HCT116 (cell line): ENCODE measurements at regions not wholly inside any gene's neighbourhood (a gene's known extent, or its start where the extent isn't known, plus 50 kb on each side); places are given as distances from the start of the nearest gene placed in this dataset.

Source experiments
- ATAC-seq: fragments of 200-7000 bp; cut with Tn5 transposase; 2 replicates; pipeline ENCODE4 v1.9.1; 2020; ENCODE audit warnings: mild to moderate bottlenecking, moderate library complexity
- BruUV-seq: library from RNA; stranded (reverse); fragments of 400-500 nt; replicated peaks from 2 replicates; lab custom pipeline; 2021; lab: Mats Ljungman, UMichigan
- CTCF ChIA-PET: fragments of 300-600 bp; sonication (Branson Sonifier 250); formaldehyde crosslinking; loops from one replicate; lab custom pipeline; 2021; ENCODE audit warnings: antibody characterized with exemption; lab: Charles Lee
- POLR2A ChIA-PET: fragments of 300-600, 350-600 bp; sonication (Branson Sonifier 250); formaldehyde crosslinking; loops from one replicate; lab custom pipeline; 2021; ENCODE audit warnings: antibody characterized with exemption; lab: Charles Lee
- RAD21 ChIA-PET, 2 experiments: fragments of 300-600 bp; sonication (Branson Sonifier 250); formaldehyde crosslinking; loops; one replicate each; lab custom pipeline; 2023; ENCODE audit warnings: low total read pairs in 2 of 2; ENCODE audit not compliant: uncharacterized antibody in 2 of 2, unreplicated experiment in 2 of 2, low non-redundant PET in 1 of 2; lab: Charles Lee
- DNase-seq: peaks from one replicate; pipeline ENCODE4 v3.0.0-alpha.2; 2010; ENCODE audit warnings: low read depth, low spot score
- H2AFZ ChIP-seq: fragments of 200-600 bp; shearing (Covaris generic), sonication (generic); 2 replicates; pipeline ENCODE4 v1.6.1; 2017; ENCODE audit warnings: low read depth, mixed run types, mixed read lengths, antibody characterized with exemption, low read length; ENCODE audit not compliant: poor library complexity, severe bottlenecking
- H3K27ac ChIP-seq: 2 replicates; pipeline ENCODE4 v1.5.1; 2012; ENCODE audit warnings: low read depth, low read length
- H3K27me3 ChIP-seq: fragments of 200-600 bp; sonication (generic); 2 replicates; pipeline ENCODE4 v1.6.1; 2016; ENCODE audit warnings: mixed run types, low read length, mixed read lengths; ENCODE audit not compliant: insufficient read depth
- H3K36me3 ChIP-seq, 2 experiments: fragments of 200-500 bp in 1 of 2; fragments of 200-600 bp in 1 of 2; sonication (Bioruptor generic) in 1 of 2; sonication (generic) in 1 of 2; 2 replicates each; pipeline versions ENCODE4 v1.5.1 to v1.6.1; 2014 to 2016; ENCODE audit warnings: low read length in 2 of 2, inconsistent platforms in 1 of 2, mixed read lengths in 1 of 2, mixed run types in 1 of 2; ENCODE audit not compliant: insufficient read depth in 2 of 2, control insufficient read depth in 1 of 2
- H3K4me1 ChIP-seq, 2 experiments: fragments of 200-600 bp in 1 of 2; sonication (generic) in 1 of 2; 2 replicates each; pipeline versions ENCODE4 v1.5.1 to v1.6.1; 2012 to 2017; ENCODE audit warnings: low read length in 2 of 2, inconsistent platforms in 1 of 2, mild to moderate bottlenecking in 1 of 2, mixed read lengths in 1 of 2, mixed run types in 1 of 2, moderate library complexity in 1 of 2; ENCODE audit not compliant: insufficient read depth in 2 of 2, control insufficient read depth in 1 of 2
- H3K4me2 ChIP-seq: fragments of 200-600 bp; sonication (generic); 2 replicates; pipeline ENCODE4 v1.6.1; 2017; ENCODE audit warnings: mixed run types, low read length, mixed read lengths
- H3K4me3 ChIP-seq, 2 experiments: fragments of 200-600 bp in 1 of 2; sonication (generic) in 1 of 2; replicated peaks in 1 of 2; 2 replicates each; pipeline ENCODE4 v1.5.1; 2011 to 2016; ENCODE audit warnings: low read length in 2 of 2, control low read depth in 1 of 2, low read depth in 1 of 2, mild to moderate bottlenecking in 1 of 2, mixed read lengths in 1 of 2, mixed run types in 1 of 2
- H3K79me2 ChIP-seq: fragments of 200-600 bp; sonication (generic); 2 replicates; pipeline ENCODE4 v1.6.1; 2017; ENCODE audit warnings: mild to moderate bottlenecking, mixed run types, low read length, moderate library complexity, mixed read lengths; ENCODE audit not compliant: insufficient read depth
- H3K9ac ChIP-seq: fragments of 200-600 bp; sonication (generic); 2 replicates; pipeline ENCODE4 v1.6.1; 2016; ENCODE audit warnings: low read length, mixed read lengths
- H3K9me2 ChIP-seq: fragments of 200-600 bp; sonication (generic), shearing (Covaris generic); 2 replicates; pipeline ENCODE4 v1.6.1; 2017; ENCODE audit warnings: mixed run types, mild to moderate bottlenecking, moderate library complexity; ENCODE audit not compliant: insufficient read depth
- H3K9me3 ChIP-seq, 2 experiments: fragments of 200-500 bp in 1 of 2; fragments of 200-600 bp in 1 of 2; sonication (Bioruptor generic) in 1 of 2; sonication (generic) in 1 of 2; 2 replicates each; pipeline ENCODE4 v1.6.1; 2014 to 2017; ENCODE audit warnings: low read length in 2 of 2, mixed read lengths in 2 of 2, inconsistent platforms in 1 of 2, low read depth in 1 of 2, mild to moderate bottlenecking in 1 of 2, mixed run types in 1 of 2, moderate library complexity in 1 of 2; ENCODE audit not compliant: control insufficient read depth in 1 of 2, insufficient read depth in 1 of 2
- H4K20me1 ChIP-seq: fragments of 200-600 bp; sonication (generic), shearing (Covaris generic); 2 replicates; pipeline ENCODE4 v1.6.1; 2017; ENCODE audit warnings: mixed run types, mild to moderate bottlenecking, moderate library complexity; ENCODE audit not compliant: insufficient read depth
- CBX3 ChIP-seq: IDR thresholded peaks from 2 replicates; pipeline ENCODE4 v1.6.1; 2012; ENCODE audit warnings: low read depth
- ELF1 ChIP-seq: IDR thresholded peaks from 2 replicates; pipeline ENCODE4 v1.6.1; 2012; ENCODE audit warnings: low read depth, borderline replicate concordance
- FOSL1 ChIP-seq: IDR thresholded peaks from 2 replicates; pipeline ENCODE4 v1.6.1; 2012; ENCODE audit warnings: low read depth
- POLR2AphosphoS5 ChIP-seq: IDR thresholded peaks from 2 replicates; pipeline ENCODE4 v1.6.1; 2011; ENCODE audit warnings: mild to moderate bottlenecking, low read depth, low read length, moderate library complexity
- SIN3A ChIP-seq: IDR thresholded peaks from 2 replicates; pipeline ENCODE4 v1.6.1; 2012; ENCODE audit warnings: low read depth
- SRF ChIP-seq: IDR thresholded peaks from 2 replicates; pipeline ENCODE4 v1.6.1; 2012; ENCODE audit warnings: low read depth
- TCF7L2 ChIP-seq: IDR thresholded peaks from 2 replicates; pipeline ENCODE4 v1.7.0; 2011; ENCODE audit warnings: borderline replicate concordance, inconsistent platforms; ENCODE audit not compliant: insufficient read depth, insufficient read length; ENCODE audit errors: extremely low read depth
- intact Hi-C: fragments of 100-400 bp; cut with micrococcal nuclease; formaldehyde crosslinking; loops from 2 replicates; pipeline ENCODE4 v1.10.0; 2022
- TF ChIP-seq, protein P1 (sequence below): IDR thresholded peaks from 2 replicates; pipeline ENCODE4 v1.6.1; 2012
- TF ChIP-seq, protein P2 (sequence below), 3 experiments: fragments of 200-600 bp in 1 of 3; sonication (generic) in 1 of 3; IDR thresholded peaks in 2 of 3; conservative IDR thresholded peaks in 1 of 3; 2 replicates each; pipeline ENCODE4 v1.5.1; 2012 to 2017; ENCODE audit warnings: low read depth in 2 of 3, low read length in 2 of 3, antibody characterized with exemption in 1 of 3, borderline replicate concordance in 1 of 3, control low read depth in 1 of 3, mild to moderate bottlenecking in 1 of 3, mixed read lengths in 1 of 3, mixed run types in 1 of 3, moderate library complexity in 1 of 3; ENCODE audit not compliant: insufficient read depth in 1 of 3

DNA sequence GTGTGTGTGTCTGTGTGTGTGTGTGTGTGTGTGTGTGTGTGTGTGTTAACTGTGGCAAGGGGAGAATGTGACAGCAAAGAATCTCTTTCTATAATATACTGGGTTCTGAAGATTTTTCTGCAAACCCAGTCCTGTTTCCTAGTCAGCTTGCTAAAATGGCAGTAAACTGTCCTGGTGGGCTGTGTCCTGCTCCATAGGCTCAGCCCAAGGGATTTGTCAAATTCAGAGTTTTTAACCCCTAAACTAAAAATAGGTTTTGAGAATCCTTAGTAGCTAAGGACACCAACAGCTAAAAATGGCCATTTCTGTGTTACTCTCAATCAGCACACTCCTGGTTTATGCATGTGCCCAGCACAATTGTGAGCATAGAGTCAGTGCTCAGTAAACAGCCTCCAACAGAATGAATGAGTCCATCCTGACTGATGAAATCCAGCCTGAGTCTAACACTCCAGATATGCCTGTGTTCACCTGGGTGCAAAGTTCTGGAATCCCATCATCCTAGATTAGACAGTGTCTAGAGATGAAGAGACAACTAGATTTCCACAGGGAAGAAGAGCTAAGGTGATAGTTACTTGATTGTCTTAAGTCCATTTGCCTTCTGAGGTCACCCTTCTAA is 192.6 kb downstream of the TTC6 start:
- no peaks in the 10 kb centered on the region for H3K4me1 ChIP-seq
- ATAC-seq (no peak), DNase-seq (no peak)
- no TSS peak for BruUV-seq
- H4K20me1 ChIP-seq = no peaks in the 10 kb centered on the region
- no peak overlapping the region for H3K9ac ChIP-seq
- no peak overlapping the region for H2AFZ ChIP-seq
- H3K9me2 ChIP-seq = no peaks in the 10 kb centered on the region
- H3K27me3 ChIP-seq = 0 out of 2 replicates have a peak, but pooled peaks cover 4% of the 10 kb centered on the region
- H3K36me3 ChIP-seq = no peaks in the 10 kb centered on the region
- TF ChIP-seq CBX3 (no peak), ELF1 (no peak), SRF (no peak), FOSL1 (no peak), TCF7L2 (no peak), SIN3A (no peak), POLR2AphosphoS5 (no peak)
- TF ChIP-seq, protein P1, sequence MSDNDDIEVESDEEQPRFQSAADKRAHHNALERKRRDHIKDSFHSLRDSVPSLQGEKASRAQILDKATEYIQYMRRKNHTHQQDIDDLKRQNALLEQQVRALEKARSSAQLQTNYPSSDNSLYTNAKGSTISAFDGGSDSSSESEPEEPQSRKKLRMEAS = no peak
- TF ChIP-seq, protein P2, sequence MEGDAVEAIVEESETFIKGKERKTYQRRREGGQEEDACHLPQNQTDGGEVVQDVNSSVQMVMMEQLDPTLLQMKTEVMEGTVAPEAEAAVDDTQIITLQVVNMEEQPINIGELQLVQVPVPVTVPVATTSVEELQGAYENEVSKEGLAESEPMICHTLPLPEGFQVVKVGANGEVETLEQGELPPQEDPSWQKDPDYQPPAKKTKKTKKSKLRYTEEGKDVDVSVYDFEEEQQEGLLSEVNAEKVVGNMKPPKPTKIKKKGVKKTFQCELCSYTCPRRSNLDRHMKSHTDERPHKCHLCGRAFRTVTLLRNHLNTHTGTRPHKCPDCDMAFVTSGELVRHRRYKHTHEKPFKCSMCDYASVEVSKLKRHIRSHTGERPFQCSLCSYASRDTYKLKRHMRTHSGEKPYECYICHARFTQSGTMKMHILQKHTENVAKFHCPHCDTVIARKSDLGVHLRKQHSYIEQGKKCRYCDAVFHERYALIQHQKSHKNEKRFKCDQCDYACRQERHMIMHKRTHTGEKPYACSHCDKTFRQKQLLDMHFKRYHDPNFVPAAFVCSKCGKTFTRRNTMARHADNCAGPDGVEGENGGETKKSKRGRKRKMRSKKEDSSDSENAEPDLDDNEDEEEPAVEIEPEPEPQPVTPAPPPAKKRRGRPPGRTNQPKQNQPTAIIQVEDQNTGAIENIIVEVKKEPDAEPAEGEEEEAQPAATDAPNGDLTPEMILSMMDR (IDR thresholded peaks at IDR 0.05 in 2 of 3, conservative IDR thresholded peaks at IDR 0.05 in 1 of 3; ENCODE audit: borderline replicate concordance in 1 of 3, insufficient read depth in 1 of 3, low read depth in 2 of 3, low read length in 2 of 3) = no peak
- POLR2A ChIA-PET = no interaction called here
- no peak overlapping the region for H3K4me3 ChIP-seq
- H3K79me2 ChIP-seq = no peaks in the 10 kb centered on the region
- H3K4me2 ChIP-seq = no peak overlapping the region
- RAD21 ChIA-PET = no interaction called here
- H3K9me3 ChIP-seq = no peaks in the 10 kb centered on the region
- CTCF ChIA-PET = no interaction called here
- intact Hi-C loops = no loop called here
- H3K27ac ChIP-seq = no peak overlapping the region
